ES-I3 (cell line): ENCODE measurements at regions not wholly inside any gene's neighbourhood (a gene's known extent, or its start where the extent isn't known, plus 50 kb on each side); places are given as distances from the start of the nearest gene placed in this dataset.
"Not testable (repeated sequence)": the region's sequence is repeated elsewhere in the genome, so short reads cannot be mapped to it uniquely, and the experiment has no call there.

ENCODE experiments used
- H3K36me3 ChIP-seq: 2 replicates; pipeline ENCODE4 v1.6.1; 2013; ENCODE audit warnings: mild to moderate bottlenecking, low read length, control low read depth, moderate library complexity; ENCODE audit not compliant: insufficient read depth
- H3K4me1 ChIP-seq: 2 replicates; pipeline ENCODE4 v1.6.1; 2013; ENCODE audit warnings: mild to moderate bottlenecking, control low read depth, low read length; ENCODE audit not compliant: insufficient read depth
- H3K9ac ChIP-seq: 2 replicates; pipeline ENCODE4 v1.6.1; 2013; ENCODE audit warnings: low read depth, mild to moderate bottlenecking, low read length, moderate library complexity
- H3K9me3 ChIP-seq: 2 replicates; pipeline ENCODE4 v1.6.1; 2013; ENCODE audit warnings: mild to moderate bottlenecking, low read length, moderate library complexity; ENCODE audit not compliant: control insufficient read depth, insufficient read depth

- H3K9me3 ChIP-seq: no peaks in the 10 kb centered on the region
- no peaks in the 10 kb centered on the region for H3K4me1 ChIP-seq
- no peaks in the 10 kb centered on the region for H3K36me3 ChIP-seq
- no peak overlapping the region for H3K9ac ChIP-seq
These were observed 89.4 kb downstream of the ZNF675 start for GRCh38 chr19:23597661-23598060.

GRCh38 chr19:23596872-23597271 lies 90.1 kb downstream of the ZNF675 start:
- no peak overlapping the region for H3K9ac ChIP-seq
- H3K4me1 ChIP-seq: no peaks in the 10 kb centered on the region
- no peaks in the 10 kb centered on the region for H3K9me3 ChIP-seq
- H3K36me3 ChIP-seq: no peaks in the 10 kb centered on the region

- H3K9ac ChIP-seq, H3K9me3 ChIP-seq, H3K36me3 ChIP-seq, H3K4me1 ChIP-seq: not testable (repeated sequence)
These were observed 92.7 kb downstream of the ZNF675 start for GRCh38 chr19:23594311-23594710.

- Histone ChIP-seq H3K4me1 (no peaks in the 10 kb centered on the region), H3K9ac (no peak overlapping the region), H3K36me3 (no peaks in the 10 kb centered on the region), H3K9me3 (no peaks in the 10 kb centered on the region)
These were observed 99.5 kb downstream of the ZNF675 start for GRCh38 chr19:23587546-23587945.

- Histone ChIP-seq H3K36me3 (no peaks in the 10 kb centered on the region), H3K9ac (no peak overlapping the region), H3K9me3 (no peaks in the 10 kb centered on the region), H3K4me1 (no peaks in the 10 kb centered on the region)
These were observed 109.5 kb downstream of the ZNF675 start for GRCh38 chr19:23577501-23577900.

- H3K9me3 ChIP-seq: peaks cover 7% of the 10 kb centered on the region; the same call in 1 of the 2 replicates
- H3K9ac ChIP-seq: no peak overlapping the region
- H3K4me1 ChIP-seq: no peaks in the 10 kb centered on the region
- H3K36me3 ChIP-seq: no peaks in the 10 kb centered on the region
These were observed 115.8 kb downstream of the ZNF675 start for GRCh38 chr19:23571175-23571574.

- H3K9ac ChIP-seq, H3K36me3 ChIP-seq, H3K4me1 ChIP-seq, H3K9me3 ChIP-seq: not testable (repeated sequence)
These were observed 118.9 kb downstream of the ZNF675 start for GRCh38 chr19:23568116-23568515.

GRCh38 chr19:23565256-23565655 lies 121.8 kb downstream of the ZNF675 start:
- Histone ChIP-seq H3K36me3 (no peaks in the 10 kb centered on the region), H3K4me1 (no peaks in the 10 kb centered on the region), H3K9ac (no peak overlapping the region), H3K9me3 (peaks cover 4% of the 10 kb centered on the region; the same call in 1 of the 2 replicates)

GRCh38 chr19:23563326-23563725 lies 123.7 kb downstream of the ZNF675 start:
- no peak overlapping the region for H3K9ac ChIP-seq
- H3K36me3 ChIP-seq: no peaks in the 10 kb centered on the region
- no peaks in the 10 kb centered on the region for H3K4me1 ChIP-seq
- H3K9me3 ChIP-seq: peaks cover 4% of the 10 kb centered on the region; the same call in 1 of the 2 replicates

GRCh38 chr19:23561341-23561740 lies 125.7 kb downstream of the ZNF675 start:
- no peaks in the 10 kb centered on the region for H3K4me1 ChIP-seq
- H3K9ac ChIP-seq: no peak overlapping the region
- H3K36me3 ChIP-seq: no peaks in the 10 kb centered on the region
- no peaks in the 10 kb centered on the region for H3K9me3 ChIP-seq

GRCh38 chr19:23560051-23560450 lies 127.0 kb downstream of the ZNF675 start:
- no peaks in the 10 kb centered on the region for H3K36me3 ChIP-seq
- H3K4me1 ChIP-seq: no peaks in the 10 kb centered on the region
- no peaks in the 10 kb centered on the region for H3K9me3 ChIP-seq
- H3K9ac ChIP-seq: no peak overlapping the region

- no peaks in the 10 kb centered on the region for H3K36me3 ChIP-seq
- no peak overlapping the region for H3K9ac ChIP-seq
- no peaks in the 10 kb centered on the region for H3K9me3 ChIP-seq
- H3K4me1 ChIP-seq: no peaks in the 10 kb centered on the region
These were observed 128.5 kb downstream of the ZNF675 start for GRCh38 chr19:23558541-23558940.

- H3K36me3 ChIP-seq: no peaks in the 10 kb centered on the region
- H3K4me1 ChIP-seq: no peaks in the 10 kb centered on the region
- H3K9me3 ChIP-seq: no peaks in the 10 kb centered on the region
- H3K9ac ChIP-seq: no peak overlapping the region
These were observed 129.6 kb downstream of the ZNF675 start for GRCh38 chr19:23557381-23557780.

GRCh38 chr19:23554548-23554947 lies 132.5 kb downstream of the ZNF675 start:
- H3K9me3 ChIP-seq: no peaks in the 10 kb centered on the region; the same call in 1 of the 2 replicates
- H3K9ac ChIP-seq: no peak overlapping the region
- no peaks in the 10 kb centered on the region for H3K4me1 ChIP-seq
- no peaks in the 10 kb centered on the region for H3K36me3 ChIP-seq

- H3K36me3 ChIP-seq, H3K9ac ChIP-seq, H3K9me3 ChIP-seq, H3K4me1 ChIP-seq: not testable (repeated sequence)
These were observed 136.9 kb downstream of the ZNF675 start for GRCh38 chr19:23550102-23550501.

- Histone ChIP-seq H3K9me3 (no peaks in the 10 kb centered on the region; the same call in 1 of the 2 replicates), H3K4me1 (no peaks in the 10 kb centered on the region)
These were observed 139.1 kb downstream of the ZNF675 start for GRCh38 chr19:23547816-23548430.

More at GRCh38 chr19:23547816-23548430, 139.1 kb downstream of the ZNF675 start:
- Histone ChIP-seq H3K36me3 (no peaks in the 10 kb centered on the region; the same call in 1 of the 2 replicates), H3K9ac (no peak overlapping the region)
